GM18858 (cell line): ENCODE measurements at regions not wholly inside any gene's neighbourhood (a gene's known extent, or its start where the extent isn't known, plus 50 kb on each side); places are given as distances from the start of the nearest gene placed in this dataset.

ENCODE experiments used
- ATAC-seq: cut with Tn5 transposase; IDR thresholded peaks from one replicate; pipeline ENCODE4 v1.9.1; 2021; ENCODE audit not compliant: unreplicated experiment

GRCh38 chr5:125698420-125698819, 724.8 kb upstream of the GRAMD2B start:
- no peak for ATAC-seq

- ATAC-seq: no peak
Measured at GRCh38 chr5:125699860-125700259, 723.3 kb upstream of the GRAMD2B start.

- no peak for ATAC-seq
Measured at GRCh38 chr5:125700380-125700861, 722.8 kb upstream of the GRAMD2B start.

GRCh38 chr5:125703616-125704015, 719.6 kb upstream of the GRAMD2B start:
- no peak for ATAC-seq

- ATAC-seq: no peak
Measured at GRCh38 chr5:125704888-125705287, 718.3 kb upstream of the GRAMD2B start.

GRCh38 chr5:125708583-125708982, 714.6 kb upstream of the GRAMD2B start:
- no peak for ATAC-seq

GRCh38 chr5:125710745-125711144, 712.5 kb upstream of the GRAMD2B start:
- ATAC-seq: no peak

GRCh38 chr5:125712397-125712796, 710.8 kb upstream of the GRAMD2B start:
- ATAC-seq: no peak

GRCh38 chr5:125713109-125713805, 710.0 kb upstream of the GRAMD2B start:
- ATAC-seq: no peak

- no peak for ATAC-seq
Measured at GRCh38 chr5:125715216-125715615, 708.0 kb upstream of the GRAMD2B start.

- ATAC-seq: no peak
Measured at GRCh38 chr5:125717209-125717608, 706.0 kb upstream of the GRAMD2B start.

- ATAC-seq: no peak
Measured at GRCh38 chr5:125719681-125720347, 703.4 kb upstream of the GRAMD2B start.

- ATAC-seq: no peak
Measured at GRCh38 chr5:125720348-125720685, 702.9 kb upstream of the GRAMD2B start.

- ATAC-seq: no peak
Measured at GRCh38 chr5:125720721-125721120, 702.5 kb upstream of the GRAMD2B start.

- ATAC-seq: no peak
Measured at GRCh38 chr5:125722550-125722949, 700.7 kb upstream of the GRAMD2B start.

GRCh38 chr5:125725691-125726090, 697.5 kb upstream of the GRAMD2B start:
- no peak for ATAC-seq

GRCh38 chr5:125743939-125744338, 679.3 kb upstream of the GRAMD2B start:
- ATAC-seq: no peak

GRCh38 chr5:125746917-125747316, 676.3 kb upstream of the GRAMD2B start:
- ATAC-seq: no peak

GRCh38 chr5:125750147-125750860, 672.9 kb upstream of the GRAMD2B start:
- no peak for ATAC-seq

GRCh38 chr5:125750861-125751186, 672.4 kb upstream of the GRAMD2B start:
- no peak for ATAC-seq

- ATAC-seq: no peak
Measured at GRCh38 chr5:125756456-125756855, 666.8 kb upstream of the GRAMD2B start.

GRCh38 chr5:125766706-125767105, 656.5 kb upstream of the GRAMD2B start:
- no peak for ATAC-seq
